CD8-positive, alpha-beta memory T cell (primary cell): ENCODE measurements at regions not wholly inside any gene's neighbourhood (a gene's known extent, or its start where the extent isn't known, plus 50 kb on each side); places are given as distances from the start of the nearest gene placed in this dataset.
"Not testable (repeated sequence)": the region's sequence is repeated elsewhere in the genome, so short reads cannot be mapped to it uniquely, and the experiment has no call there.

Source experiments
- CTCF ChIA-PET: fragments of 350-600 bp; sonication (Branson Sonifier 250); formaldehyde crosslinking; loops from one replicate; lab custom pipeline; 2021; ENCODE audit warnings: antibody characterized with exemption; lab: Charles Lee
- POLR2A ChIA-PET: fragments of 350-600 bp; sonication (Branson Sonifier 250); formaldehyde crosslinking; loops from one replicate; lab custom pipeline; 2021; ENCODE audit warnings: antibody characterized with exemption; lab: Charles Lee
- DNase-seq, 5 donors: peaks; one replicate each; pipeline versions ENCODE4 v3.0.0 to v3.0.0-alpha.2; 2020 to 2022; ENCODE audit warnings: mixed read lengths in 1 of 5
- H3K27ac ChIP-seq: one replicate; pipeline ENCODE4 v1.7.0; 2013; ENCODE audit warnings: low read depth, mild to moderate bottlenecking, low read length, moderate library complexity
- H3K27me3 ChIP-seq: 2 replicates; pipeline ENCODE4 v1.7.0; 2013; ENCODE audit warnings: low read length, mild to moderate bottlenecking; ENCODE audit not compliant: insufficient read depth, poor library complexity, severe bottlenecking
- H3K36me3 ChIP-seq: 2 replicates; pipeline ENCODE4 v1.7.0; 2013; ENCODE audit warnings: mild to moderate bottlenecking, low read length, moderate library complexity; ENCODE audit not compliant: insufficient read depth
- H3K4me1 ChIP-seq: 2 replicates; pipeline ENCODE4 v1.7.0; 2013; ENCODE audit warnings: mild to moderate bottlenecking, low read length, moderate library complexity; ENCODE audit not compliant: insufficient read depth
- H3K4me3 ChIP-seq: 2 replicates; pipeline ENCODE4 v1.7.0; 2013; ENCODE audit warnings: mild to moderate bottlenecking, low read length
- H3K9me3 ChIP-seq: 2 replicates; pipeline ENCODE4 v1.7.0; 2013; ENCODE audit warnings: mild to moderate bottlenecking, low read length
- H3K27ac Mint-ChIP-seq, 8 donors: one replicate each; pipeline ENCODE4 v1.8.0; 2020 to 2021; ENCODE audit warnings: mixed read lengths in 8 of 8, mild to moderate bottlenecking in 6 of 8, inconsistent platforms in 3 of 8, moderate library complexity in 3 of 8
- H3K27me3 Mint-ChIP-seq, 2 donors: one replicate each; pipeline ENCODE4 v1.8.0; 2020 to 2021; ENCODE audit warnings: mixed read lengths in 2 of 2, mild to moderate bottlenecking in 1 of 2, moderate library complexity in 1 of 2
- H3K36me3 Mint-ChIP-seq, 3 donors: one replicate each; pipeline ENCODE4 v1.8.0; 2020 to 2021; ENCODE audit warnings: mixed read lengths in 3 of 3, inconsistent platforms in 1 of 3, mild to moderate bottlenecking in 1 of 3
- H3K4me1 Mint-ChIP-seq, 3 donors: one replicate each; pipeline ENCODE4 v1.8.0; 2020 to 2021; ENCODE audit warnings: mixed read lengths in 3 of 3, inconsistent platforms in 1 of 3, mild to moderate bottlenecking in 1 of 3
- H3K4me3 Mint-ChIP-seq, 7 donors: one replicate each; pipeline ENCODE4 v1.8.0; 2020 to 2021; ENCODE audit warnings: mixed read lengths in 7 of 7, mild to moderate bottlenecking in 6 of 7, moderate library complexity in 4 of 7, inconsistent platforms in 2 of 7
- H3K9me3 Mint-ChIP-seq, 5 donors: one replicate each; pipeline ENCODE4 v1.8.0; 2020 to 2022; ENCODE audit warnings: mixed read lengths in 5 of 5, mild to moderate bottlenecking in 3 of 5, moderate library complexity in 2 of 5, inconsistent platforms in 1 of 5

DNA sequence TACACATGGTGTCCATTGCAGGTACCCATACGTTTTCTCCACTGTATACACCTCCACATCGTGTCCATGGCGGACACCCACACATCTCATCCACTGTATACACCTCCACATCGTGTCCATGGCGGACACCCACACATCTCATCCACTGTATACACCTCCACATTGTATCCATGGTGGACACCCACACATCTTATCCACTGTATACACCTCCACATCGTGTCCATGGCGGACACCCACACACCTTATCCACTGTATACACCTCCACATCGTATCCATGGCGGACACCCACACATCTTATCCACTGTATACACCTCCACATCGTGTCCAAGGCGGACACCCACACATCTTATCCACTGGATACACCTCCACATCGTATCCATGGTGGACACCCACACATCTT is 50.4 kb upstream of the TTC34 start:
- H3K9me3 ChIP-seq, H3K9me3 Mint-ChIP-seq, H3K27me3 ChIP-seq, H3K4me3 ChIP-seq, H3K27ac ChIP-seq, DNase-seq, H3K27ac Mint-ChIP-seq, H3K4me3 Mint-ChIP-seq, H3K4me1 ChIP-seq, POLR2A ChIA-PET, CTCF ChIA-PET, H3K36me3 ChIP-seq, H3K36me3 Mint-ChIP-seq, H3K4me1 Mint-ChIP-seq: not testable (repeated sequence)
- peaks cover 7 to 38% of the 10 kb centered on the region in 2 donors for H3K27me3 Mint-ChIP-seq

DNA sequence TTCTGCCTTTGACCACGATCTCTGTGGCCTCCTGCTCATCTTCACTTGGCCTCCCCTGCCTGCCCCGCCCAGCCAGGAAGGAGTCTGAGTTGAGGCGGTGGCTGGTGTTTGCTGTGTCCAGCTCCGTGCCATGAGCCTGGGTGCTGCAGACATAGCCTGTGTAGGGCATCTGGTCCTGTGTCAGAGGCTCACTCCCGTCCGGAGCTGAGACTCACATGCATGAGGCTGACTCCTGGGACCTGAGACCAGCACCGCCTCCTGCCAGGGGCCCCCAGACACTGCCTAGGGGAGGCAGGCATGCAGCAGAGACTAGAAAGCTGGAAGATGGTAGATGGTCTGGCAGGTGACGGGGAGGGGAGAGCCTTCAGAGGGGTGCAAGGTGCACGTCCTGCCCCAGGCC is 52.2 kb upstream of the TTC34 start:
- peaks cover 0 to 2% (median 0%) of the 10 kb centered on the region in 5 donors for H3K9me3 Mint-ChIP-seq
- no peak overlapping the region for H3K4me3 Mint-ChIP-seq
- H3K9me3 ChIP-seq, result no peaks in the 10 kb centered on the region
- no peaks in the 10 kb centered on the region for H3K4me1 Mint-ChIP-seq
- H3K36me3 ChIP-seq, result no peaks in the 10 kb centered on the region
- H3K4me3 ChIP-seq, result no peak overlapping the region
- peaks cover 3% of the 10 kb centered on the region for H3K27me3 ChIP-seq
- peaks cover 2 to 26% of the 10 kb centered on the region in 2 donors for H3K27me3 Mint-ChIP-seq
- H3K27ac Mint-ChIP-seq, result no peak overlapping the region
- H3K4me1 ChIP-seq, result no peaks in the 10 kb centered on the region
- ChIA-PET POLR2A (interaction anchor here (0.6 kb wide), 1 partner anchor 10 kb away, joined by 5 read pairs; no protein-coding TSS in a partner anchor), CTCF (no interaction called here)
- H3K27ac ChIP-seq, result no peak overlapping the region
- DNase-seq, result no peak
- no peaks in the 10 kb centered on the region for H3K36me3 Mint-ChIP-seq

DNA sequence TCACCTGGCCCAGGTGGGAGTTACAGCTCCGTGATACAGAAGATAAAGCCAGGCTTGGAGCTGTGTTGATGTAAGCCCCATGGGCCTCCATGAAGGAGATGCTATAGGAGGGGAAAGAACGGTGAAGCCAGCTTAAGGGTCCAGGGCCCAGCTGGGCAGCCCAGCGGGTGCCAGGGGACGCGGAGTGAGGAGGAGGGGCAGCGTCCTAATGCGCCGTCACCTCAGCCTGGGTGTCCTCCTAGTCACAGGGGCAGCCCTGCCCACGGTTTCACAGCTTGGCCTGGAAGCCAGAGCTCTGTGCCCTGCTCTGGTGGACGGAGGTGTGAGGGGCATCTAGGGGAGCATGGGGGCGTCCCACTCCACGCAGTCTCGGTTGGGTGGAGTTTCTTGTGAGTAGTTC is 52.7 kb upstream of the TTC34 start:
- H3K27ac Mint-ChIP-seq, result no peak overlapping the region
- H3K4me1 ChIP-seq, result no peaks in the 10 kb centered on the region
- H3K36me3 Mint-ChIP-seq, result no peaks in the 10 kb centered on the region
- H3K4me1 Mint-ChIP-seq, result no peaks in the 10 kb centered on the region
- H3K9me3 ChIP-seq, result no peaks in the 10 kb centered on the region
- H3K27me3 ChIP-seq, result peaks cover 2% of the 10 kb centered on the region
- DNase-seq, result no peak
- ChIA-PET CTCF (no interaction called here), POLR2A (interaction anchor here (0.6 kb wide), 1 partner anchor 10 kb away, joined by 5 read pairs; no protein-coding TSS in a partner anchor)
- peaks cover 4 to 24% of the 10 kb centered on the region in 2 donors for H3K27me3 Mint-ChIP-seq
- no peak overlapping the region for H3K4me3 ChIP-seq
- no peak overlapping the region for H3K27ac ChIP-seq
- H3K9me3 Mint-ChIP-seq, result peaks cover 0 to 2% (median 0%) of the 10 kb centered on the region in 5 donors
- H3K36me3 ChIP-seq, result no peaks in the 10 kb centered on the region
- H3K4me3 Mint-ChIP-seq, result no peak overlapping the region

DNA sequence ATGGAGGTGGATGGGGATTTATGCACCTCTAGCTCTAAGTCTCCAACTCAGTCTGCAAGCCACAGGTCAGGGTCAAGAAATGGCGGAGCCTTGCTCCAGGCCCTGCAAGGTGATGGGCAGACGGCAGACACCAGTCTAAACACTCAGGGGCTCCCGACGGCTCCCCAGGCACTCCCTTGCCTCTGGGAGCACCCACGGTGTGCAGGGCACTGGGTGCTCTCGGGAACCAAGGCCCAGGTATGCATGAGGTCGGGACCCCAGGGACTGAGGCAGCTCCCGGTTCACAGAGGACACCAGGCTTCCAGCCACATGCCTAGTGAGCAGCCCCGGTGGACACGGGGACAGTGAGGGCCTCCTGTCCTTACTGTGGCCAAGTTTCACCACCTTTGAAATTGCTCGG is 53.1 kb upstream of the TTC34 start:
- no peak overlapping the region for H3K27ac Mint-ChIP-seq
- H3K9me3 ChIP-seq, result no peaks in the 10 kb centered on the region
- H3K4me1 ChIP-seq, result no peaks in the 10 kb centered on the region
- no peak for DNase-seq
- H3K9me3 Mint-ChIP-seq, result peaks cover 0 to 2% (median 0%) of the 10 kb centered on the region in 5 donors
- CTCF ChIA-PET, result no interaction called here
- H3K36me3 Mint-ChIP-seq, result no peaks in the 10 kb centered on the region
- no peaks in the 10 kb centered on the region for H3K4me1 Mint-ChIP-seq
- H3K27ac ChIP-seq, result no peak overlapping the region
- peaks cover 4 to 23% of the 10 kb centered on the region in 2 donors for H3K27me3 Mint-ChIP-seq
- H3K4me3 Mint-ChIP-seq, result no peak overlapping the region
- POLR2A ChIA-PET, result no interaction called here
- no peaks in the 10 kb centered on the region for H3K36me3 ChIP-seq
- no peaks in the 10 kb centered on the region for H3K27me3 ChIP-seq
- H3K4me3 ChIP-seq, result no peak overlapping the region

DNA sequence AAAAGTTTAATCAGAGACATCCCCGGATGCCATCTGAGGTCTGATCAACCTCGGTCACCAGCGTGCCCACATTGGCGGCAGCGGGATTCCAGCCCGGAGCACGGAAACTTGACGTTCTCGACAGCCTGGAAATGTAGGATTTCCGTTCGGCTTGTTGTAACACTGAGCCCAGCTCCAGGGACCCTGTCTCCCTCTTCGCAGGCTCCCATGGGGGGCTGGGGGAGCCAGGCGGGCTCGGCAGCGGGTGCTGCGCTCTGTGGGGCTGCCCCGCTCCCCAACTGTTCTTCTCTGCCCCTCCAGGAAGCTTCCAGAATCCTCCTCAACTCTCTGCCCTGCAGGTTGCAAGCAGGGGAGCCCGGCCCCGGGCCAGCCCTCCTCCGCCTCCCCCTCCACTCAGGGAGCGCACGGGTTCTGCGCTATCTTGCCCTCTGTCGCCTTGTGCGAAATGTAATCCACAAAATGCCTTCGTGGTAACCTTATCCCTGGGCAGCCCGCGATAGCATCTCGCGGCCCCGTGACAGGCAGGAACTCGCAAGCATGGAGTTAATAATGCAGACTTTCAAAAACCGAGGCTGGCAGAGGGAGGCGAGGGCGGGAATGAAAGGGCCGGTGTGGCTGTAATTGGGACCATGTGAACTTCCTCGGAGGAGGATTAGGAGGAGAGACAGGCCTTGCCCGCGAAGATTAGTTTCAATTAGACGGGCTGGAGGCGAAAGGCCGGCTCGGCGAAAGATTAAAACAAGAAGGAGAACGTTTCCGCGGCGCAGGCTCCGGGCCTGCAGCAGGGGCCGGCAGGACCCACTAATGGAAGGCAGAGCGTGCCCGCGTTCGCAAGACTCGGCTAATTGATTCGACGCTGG is 53.9 kb upstream of the TTC34 start:
- ChIA-PET CTCF (no interaction called here), POLR2A (no interaction called here)
- Mint-ChIP-seq H3K4me3 (no peak overlapping the region), H3K36me3 (no peaks in the 10 kb centered on the region), H3K4me1 (no peaks in the 10 kb centered on the region), H3K27ac (no peak overlapping the region), H3K9me3 (peaks cover 0 to 2% (median 0%) of the 10 kb centered on the region in 5 donors), H3K27me3 (peaks cover 4 to 15% of the 10 kb centered on the region in 2 donors)
- H3K4me3 ChIP-seq, result no peak overlapping the region
- H3K27me3 ChIP-seq, result no peaks in the 10 kb centered on the region
- DNase-seq, result no peak
- no peaks in the 10 kb centered on the region for H3K36me3 ChIP-seq
- no peak overlapping the region for H3K27ac ChIP-seq
- H3K9me3 ChIP-seq, result no peaks in the 10 kb centered on the region
- no peaks in the 10 kb centered on the region for H3K4me1 ChIP-seq

DNA sequence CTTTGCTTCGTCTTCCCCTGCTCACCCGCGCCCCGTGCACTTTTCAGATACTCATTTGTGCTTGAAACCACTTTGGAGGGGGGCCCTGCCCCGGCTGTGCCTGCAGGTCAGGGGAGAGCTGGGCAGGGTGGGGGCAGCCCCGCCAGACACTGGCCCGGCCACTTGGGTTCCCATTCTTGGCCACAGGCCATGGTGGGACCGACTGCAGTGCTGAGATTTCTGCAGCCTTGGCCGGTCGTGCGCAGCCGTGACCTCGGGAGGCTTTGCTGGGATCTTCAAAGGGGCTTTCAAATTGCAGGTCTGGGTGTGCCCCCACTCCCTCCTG is 54.5 kb upstream of the TTC34 start:
- no peaks in the 10 kb centered on the region for H3K4me1 Mint-ChIP-seq
- H3K9me3 ChIP-seq, result no peaks in the 10 kb centered on the region

DNA sequence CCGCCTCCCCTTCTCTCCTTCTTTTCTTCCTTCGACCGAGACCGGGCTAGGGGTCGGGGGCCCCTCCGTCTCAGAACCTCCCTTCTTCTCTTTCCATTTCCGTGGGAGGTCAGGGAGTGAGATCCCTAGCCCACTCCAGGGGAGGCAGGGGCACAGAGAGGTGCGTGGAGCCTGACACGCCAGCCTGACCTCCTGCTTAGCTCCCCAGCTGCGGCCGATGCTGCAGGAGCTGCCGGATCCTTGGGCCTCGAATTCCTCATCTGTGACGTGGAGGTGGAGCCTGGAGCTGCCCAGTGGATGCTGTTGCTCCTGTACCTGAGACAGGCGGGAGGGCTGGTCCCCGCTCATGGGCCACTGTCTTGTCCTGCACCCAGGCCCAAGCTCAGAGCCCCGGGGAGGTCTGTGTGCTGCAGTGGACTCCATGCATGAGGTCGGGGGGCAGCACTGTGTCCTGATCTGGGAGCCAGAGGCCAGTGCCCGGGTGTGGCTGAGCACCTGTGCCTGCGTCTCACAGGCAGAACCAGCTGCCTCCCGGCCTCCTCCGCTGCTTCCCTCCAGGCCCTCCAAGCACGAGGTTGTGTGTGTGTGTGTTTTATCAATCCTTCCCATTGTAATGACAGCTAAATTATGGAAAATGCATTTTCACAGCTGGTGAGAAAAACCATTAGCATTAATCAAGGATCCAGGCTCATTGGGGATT is 55.3 kb upstream of the TTC34 start:
- no peak overlapping the region for H3K27ac ChIP-seq
- Mint-ChIP-seq H3K36me3 (no peaks in the 10 kb centered on the region), H3K4me1 (no peaks in the 10 kb centered on the region)

More for the DNA sequence above, 54.5 kb upstream of the TTC34 start:
- H3K4me1 ChIP-seq, result no peaks in the 10 kb centered on the region
- ChIA-PET CTCF (no interaction called here), POLR2A (no interaction called here)
- H3K27me3 ChIP-seq, result no peaks in the 10 kb centered on the region
- Mint-ChIP-seq H3K4me3 (no peak overlapping the region), H3K36me3 (no peaks in the 10 kb centered on the region), H3K27me3 (peaks cover 4 to 9% of the 10 kb centered on the region in 2 donors), H3K9me3 (peaks cover 0 to 2% (median 0%) of the 10 kb centered on the region in 5 donors), H3K27ac (no peak overlapping the region)
- no peak overlapping the region for H3K27ac ChIP-seq
- DNase-seq, result no peak
- H3K36me3 ChIP-seq, result no peaks in the 10 kb centered on the region
- no peak overlapping the region for H3K4me3 ChIP-seq

DNA sequence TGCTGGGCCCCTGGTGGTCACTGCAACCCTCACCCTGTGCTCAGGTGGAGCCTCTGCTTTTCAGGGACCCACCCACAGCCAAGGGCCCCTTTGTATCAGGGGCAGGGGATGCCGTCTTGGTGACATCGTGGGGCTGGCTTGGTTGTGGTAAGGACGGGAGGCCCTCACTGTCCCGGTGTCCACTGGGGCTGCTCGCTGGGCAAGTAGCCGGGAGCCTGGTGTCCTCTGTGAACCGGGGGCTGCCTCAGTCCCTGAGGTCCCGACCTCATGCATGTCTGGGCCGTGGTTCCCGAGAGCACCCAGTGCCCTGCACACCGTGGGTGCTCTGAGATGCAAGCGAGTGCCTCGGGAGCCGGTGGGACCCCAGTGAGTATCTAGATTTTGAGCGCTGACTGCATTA is 56.0 kb upstream of the TTC34 start:
- Mint-ChIP-seq H3K27me3 (peaks cover 0 to 3% of the 10 kb centered on the region in 2 donors), H3K36me3 (no peaks in the 10 kb centered on the region), H3K9me3 (peaks cover 0 to 2% (median 0%) of the 10 kb centered on the region in 5 donors), H3K4me3 (no peak overlapping the region), H3K27ac (no peak overlapping the region), H3K4me1 (no peaks in the 10 kb centered on the region)
- no peaks in the 10 kb centered on the region for H3K9me3 ChIP-seq
- no peaks in the 10 kb centered on the region for H3K36me3 ChIP-seq
- POLR2A ChIA-PET, result no interaction called here
- no peaks in the 10 kb centered on the region for H3K4me1 ChIP-seq
- CTCF ChIA-PET, result no interaction called here
- DNase-seq, result no peak
- H3K27me3 ChIP-seq, result no peaks in the 10 kb centered on the region
- H3K4me3 ChIP-seq, result no peak overlapping the region
- no peak overlapping the region for H3K27ac ChIP-seq

More for the DNA sequence above, 55.3 kb upstream of the TTC34 start:
- Histone ChIP-seq H3K27me3 (no peaks in the 10 kb centered on the region), H3K4me3 (no peak overlapping the region), H3K4me1 (no peaks in the 10 kb centered on the region), H3K9me3 (no peaks in the 10 kb centered on the region), H3K36me3 (no peaks in the 10 kb centered on the region)
- ChIA-PET CTCF (no interaction called here), POLR2A (no interaction called here)
- no peak for DNase-seq
- peaks cover 2 to 3% of the 10 kb centered on the region in 2 donors for H3K27me3 Mint-ChIP-seq
- no peak overlapping the region for H3K4me3 Mint-ChIP-seq
- H3K27ac Mint-ChIP-seq, result no peak overlapping the region
- H3K9me3 Mint-ChIP-seq, result peaks cover 0 to 2% (median 0%) of the 10 kb centered on the region in 5 donors
